GM19328 (cell line): ENCODE measurements at regions not wholly inside any gene's neighbourhood (a gene's known extent, or its start where the extent isn't known, plus 50 kb on each side); places are given as distances from the start of the nearest gene placed in this dataset.
"Not testable (repeated sequence)": the region's sequence is repeated elsewhere in the genome, so short reads cannot be mapped to it uniquely, and the experiment has no call there.

Experiments
- ATAC-seq: cut with Tn5 transposase; IDR thresholded peaks from one replicate; pipeline ENCODE4 v1.9.1; 2021; ENCODE audit warnings: mild to moderate bottlenecking, moderate library complexity; ENCODE audit not compliant: unreplicated experiment

DNA sequence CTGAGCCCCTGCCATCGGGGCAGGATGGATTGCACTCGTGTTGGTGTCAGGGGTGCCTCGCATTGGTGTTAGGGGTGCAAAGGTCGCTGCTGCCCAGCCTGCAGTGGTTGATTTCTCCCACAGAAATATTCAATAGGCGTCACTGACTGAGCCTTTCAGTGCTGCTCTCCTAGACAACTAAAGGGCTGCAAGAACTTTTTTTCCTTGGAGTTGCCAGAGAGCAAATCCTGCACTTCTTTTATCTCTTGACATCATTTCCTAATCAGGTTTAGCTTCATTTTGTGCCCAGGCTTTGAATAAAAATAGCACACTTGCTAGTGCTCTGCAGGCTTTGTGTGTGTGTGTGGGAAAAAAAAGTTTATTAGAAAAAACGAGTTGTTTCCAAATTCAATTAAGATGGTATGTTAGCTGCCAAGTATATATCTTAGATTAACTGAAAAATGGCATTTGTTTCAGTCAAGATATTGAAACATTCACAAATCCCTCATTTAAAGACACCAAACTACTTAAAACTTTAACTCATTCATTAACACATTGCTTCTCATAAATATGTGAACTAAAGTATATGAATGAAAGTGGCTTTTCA lies 125.6 kb downstream of the SOCS6 start:
- ATAC-seq, result no peak

DNA sequence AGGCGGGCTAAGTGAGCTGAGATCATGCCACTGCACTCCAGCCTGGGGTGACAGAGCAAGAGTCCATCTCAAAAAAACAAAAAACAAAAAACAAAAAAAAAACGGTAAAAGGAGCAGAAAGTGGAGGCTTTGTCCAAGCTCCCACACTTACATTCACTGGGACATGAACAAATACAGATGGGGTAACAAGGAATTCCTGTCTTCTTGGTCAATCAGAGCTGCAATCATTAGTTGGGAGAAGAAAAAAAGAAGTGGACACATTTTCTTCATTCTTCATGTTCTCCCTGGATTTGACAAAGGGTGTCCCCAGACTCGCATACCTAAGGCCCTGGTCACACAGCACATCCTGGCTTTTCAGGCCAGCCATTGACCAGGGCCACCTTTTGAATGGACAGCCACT lies 124.6 kb downstream of the SOCS6 start:
- ATAC-seq, result no peak

DNA sequence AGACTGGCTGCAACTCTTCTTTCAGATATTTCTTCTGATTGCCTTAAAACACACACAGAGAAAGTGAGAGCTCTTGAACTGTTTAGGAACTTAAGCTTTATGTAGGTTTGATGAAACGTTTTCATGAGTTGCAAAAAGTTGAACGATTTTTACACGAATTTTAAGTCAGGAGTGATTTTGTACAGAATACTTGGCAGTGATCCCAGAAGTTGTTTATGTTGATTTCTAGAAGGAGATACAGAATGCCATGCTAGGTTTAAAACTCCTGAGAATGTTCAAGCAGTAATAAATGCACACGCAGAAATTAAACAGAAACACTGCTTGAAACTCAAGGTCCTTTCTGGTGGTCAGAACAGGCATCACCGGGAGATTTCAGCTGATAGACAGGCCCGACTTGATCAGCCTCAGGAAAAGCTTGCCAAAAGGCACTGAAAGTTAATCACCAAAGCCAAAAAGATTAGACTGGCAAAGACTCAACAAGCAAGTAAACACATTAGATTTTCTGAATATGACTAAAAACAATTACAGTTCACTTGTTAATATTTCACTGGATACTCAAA lies 123.1 kb downstream of the SOCS6 start:
- no peak for ATAC-seq

DNA sequence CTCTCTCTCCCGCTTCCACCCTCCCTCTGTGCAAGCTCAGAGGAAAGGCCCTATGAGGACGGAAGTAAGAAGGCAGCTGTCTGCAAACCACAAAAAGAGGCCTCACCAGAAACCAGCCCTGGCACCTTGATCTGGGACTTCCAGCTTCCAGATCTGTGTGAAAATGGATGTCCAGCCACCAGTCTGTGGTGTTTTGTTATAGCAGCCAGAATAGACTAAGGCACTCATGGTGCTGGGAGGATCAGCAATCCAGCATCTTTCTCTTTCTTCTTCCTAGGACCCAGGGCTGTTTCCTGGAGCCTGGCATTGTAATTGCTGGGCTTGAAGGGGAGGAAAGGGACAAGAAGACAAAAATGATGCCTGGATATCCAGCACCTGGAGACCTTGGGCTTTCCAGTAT lies 122.5 kb downstream of the SOCS6 start:
- ATAC-seq, result no peak

DNA sequence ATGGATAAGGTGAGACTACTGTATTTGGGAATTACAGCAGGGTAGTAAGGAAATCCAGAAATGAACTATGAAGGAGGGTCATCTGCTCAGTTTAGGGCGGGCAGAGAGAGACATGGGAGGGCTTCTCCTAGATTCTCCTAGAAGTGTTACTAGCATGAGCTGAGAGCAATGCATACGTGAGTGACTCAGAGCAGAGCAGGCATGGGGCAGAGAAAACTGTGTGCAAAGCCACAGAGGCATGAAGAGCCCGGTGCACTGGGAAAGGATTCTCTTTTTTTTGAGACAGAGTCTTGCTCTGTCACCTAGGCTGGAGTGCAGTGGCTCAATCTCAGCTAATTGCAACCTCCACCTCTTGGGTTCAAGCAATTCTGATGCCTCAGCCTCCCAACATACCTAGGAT lies 116.2 kb downstream of the SOCS6 start:
- ATAC-seq, result no peak

DNA sequence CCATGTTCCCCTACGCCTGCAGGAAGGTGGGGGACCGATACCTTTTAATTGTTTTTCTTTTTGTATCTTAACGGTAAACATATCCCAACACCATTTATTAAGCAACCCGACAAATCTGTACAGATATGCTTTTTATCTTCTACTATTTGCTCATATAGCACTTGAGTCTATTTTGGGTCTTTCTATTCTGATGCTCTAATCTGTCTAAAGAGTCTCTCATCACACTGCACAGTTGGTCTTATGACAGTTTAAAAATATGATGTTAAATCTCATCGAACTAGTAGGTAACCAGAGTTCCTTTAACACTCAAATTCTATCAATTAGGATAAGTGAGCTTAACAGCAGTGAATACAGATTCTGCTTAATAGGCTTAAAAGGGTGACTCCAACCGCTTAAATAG lies 111.6 kb downstream of the SOCS6 start:
- no peak for ATAC-seq

DNA sequence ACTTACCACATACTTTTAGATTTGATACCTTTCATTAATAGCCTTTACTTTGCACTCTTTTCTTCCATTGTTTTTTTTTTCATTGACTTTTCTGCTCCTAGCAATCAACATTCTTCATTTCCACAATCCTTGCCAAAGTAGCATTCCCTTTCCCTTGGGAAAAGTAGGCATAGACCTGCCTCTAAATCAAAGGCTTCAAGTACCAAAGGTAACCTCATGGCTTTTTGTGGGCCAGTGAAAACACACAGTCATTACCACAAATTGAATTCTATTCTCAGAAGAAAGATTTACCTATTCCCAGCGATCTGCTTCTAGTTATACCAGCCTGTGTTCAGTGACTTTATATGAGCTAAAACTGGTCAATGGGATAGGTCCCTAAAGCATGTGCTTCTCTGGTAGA lies 109.2 kb downstream of the SOCS6 start:
- no peak for ATAC-seq

DNA sequence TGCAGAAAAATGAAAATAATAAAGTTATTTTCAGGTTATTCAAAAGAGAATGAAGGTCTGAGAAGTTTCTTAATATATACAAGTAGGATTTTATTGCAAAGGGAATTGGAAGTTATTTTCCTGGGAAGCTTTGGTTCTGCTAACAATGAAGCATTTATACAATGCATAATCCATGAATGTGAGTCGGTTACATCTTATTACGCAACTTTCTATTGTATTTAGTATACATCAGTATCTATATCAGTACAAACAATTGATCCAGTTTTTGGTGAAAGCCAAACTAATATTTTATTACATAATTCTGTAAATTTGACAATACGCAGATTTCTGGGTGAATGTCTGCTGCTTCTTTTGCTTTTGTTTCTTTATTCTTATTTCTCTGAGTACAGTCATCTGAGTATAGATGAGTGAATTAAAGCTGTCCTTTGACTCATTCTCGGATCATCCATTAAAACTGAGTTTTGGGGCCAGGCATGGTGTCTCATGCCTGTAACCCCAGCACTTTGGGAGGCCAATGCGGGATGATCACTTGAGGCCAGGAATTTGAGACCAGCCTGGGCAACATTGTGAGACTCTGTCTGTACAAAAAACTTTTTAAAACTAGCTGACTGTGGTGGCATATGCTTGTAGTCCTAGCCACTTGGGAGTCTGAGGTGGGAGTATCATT lies 108.5 kb downstream of the SOCS6 start:
- no peak for ATAC-seq

DNA sequence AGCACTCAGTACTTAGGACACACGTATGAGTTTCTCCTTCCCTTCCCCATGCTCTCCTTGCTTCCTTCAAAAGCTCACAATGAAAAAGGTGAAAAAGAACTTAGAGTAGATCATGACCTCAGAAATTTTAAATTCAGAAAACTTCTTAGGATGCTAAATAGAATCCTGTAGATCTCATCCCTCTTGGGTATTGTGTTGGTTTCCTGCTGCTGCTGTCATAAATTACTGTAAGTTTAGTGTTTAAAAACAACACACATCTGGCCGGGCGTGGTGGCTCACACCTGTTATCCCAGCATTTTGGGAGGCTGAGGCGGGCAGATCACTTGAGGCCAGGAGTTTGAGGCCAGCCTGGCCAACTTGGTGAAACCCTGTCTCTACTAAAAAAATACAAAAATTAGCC lies 106.9 kb downstream of the SOCS6 start:
- ATAC-seq, result not testable (repeated sequence)

DNA sequence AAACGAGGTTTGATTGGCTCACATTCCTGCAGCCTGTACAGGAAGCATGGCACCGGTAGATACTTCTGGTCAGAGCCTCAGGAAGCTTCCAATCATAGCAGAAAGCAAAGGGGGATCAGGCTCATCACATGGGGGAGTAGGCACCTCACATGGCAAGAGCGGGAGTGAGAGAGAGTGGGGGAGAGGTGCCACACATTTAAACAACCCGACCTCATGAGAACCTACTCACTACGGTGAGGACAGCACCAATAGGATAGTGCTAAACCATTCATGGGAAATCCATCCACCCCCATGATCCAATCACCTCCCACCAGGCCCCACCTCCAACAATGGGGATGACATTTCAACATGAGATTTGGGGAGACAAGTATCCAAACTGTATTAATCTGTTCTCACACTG lies 105.8 kb downstream of the SOCS6 start:
- ATAC-seq, result no peak

DNA sequence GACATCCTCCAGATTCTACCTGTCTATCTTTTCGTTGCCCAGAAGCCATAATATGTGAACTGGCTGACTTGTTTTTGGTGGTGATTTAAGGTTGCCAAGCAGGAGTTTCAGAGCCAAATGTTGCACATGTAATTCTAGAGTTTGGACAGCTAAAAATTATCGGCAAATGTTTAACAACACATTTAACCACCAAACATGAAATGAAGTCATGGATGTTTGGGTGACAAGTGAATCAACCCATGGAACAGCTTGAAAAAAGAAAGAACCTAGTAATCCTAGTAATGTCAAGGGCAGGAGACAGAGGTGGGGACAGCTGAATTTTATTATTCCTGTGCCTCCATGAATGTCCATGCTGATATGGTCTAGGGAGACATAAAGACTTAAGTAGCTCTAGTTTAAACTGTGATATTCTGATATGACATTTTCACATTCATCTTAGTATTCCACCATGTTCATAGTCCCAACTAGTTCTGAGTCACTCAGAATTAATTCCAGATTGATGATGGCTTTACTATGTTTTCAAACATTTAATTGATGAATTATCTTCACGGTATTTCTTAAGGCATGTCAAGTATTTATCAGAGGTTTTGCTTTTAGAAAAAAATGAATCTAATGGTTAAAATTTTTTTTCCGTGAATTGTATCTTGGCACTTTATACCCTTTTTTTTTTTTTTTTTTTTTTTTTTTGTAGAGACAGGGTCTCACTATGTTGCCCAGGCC lies 101.7 kb downstream of the SOCS6 start:
- no peak for ATAC-seq

DNA sequence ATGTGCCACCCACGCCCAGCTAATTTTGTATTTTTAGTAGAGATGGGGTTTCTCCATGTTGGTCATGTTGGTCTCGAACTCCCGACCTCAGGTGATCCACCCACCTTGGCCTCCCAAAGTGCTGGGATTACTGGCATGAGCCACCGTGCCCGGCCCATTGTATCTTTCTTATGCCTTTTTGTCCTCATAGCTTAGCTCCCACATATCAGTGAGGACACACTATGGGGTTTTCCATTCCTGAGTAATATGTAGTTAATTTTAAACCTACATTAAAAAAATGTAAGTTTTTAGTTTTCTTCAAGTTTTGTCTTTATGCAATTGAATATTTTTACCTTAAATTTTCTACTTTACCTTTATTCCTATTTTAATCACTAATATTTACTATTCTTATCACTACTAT lies 100.2 kb downstream of the SOCS6 start:
- ATAC-seq, result not testable (repeated sequence)

DNA sequence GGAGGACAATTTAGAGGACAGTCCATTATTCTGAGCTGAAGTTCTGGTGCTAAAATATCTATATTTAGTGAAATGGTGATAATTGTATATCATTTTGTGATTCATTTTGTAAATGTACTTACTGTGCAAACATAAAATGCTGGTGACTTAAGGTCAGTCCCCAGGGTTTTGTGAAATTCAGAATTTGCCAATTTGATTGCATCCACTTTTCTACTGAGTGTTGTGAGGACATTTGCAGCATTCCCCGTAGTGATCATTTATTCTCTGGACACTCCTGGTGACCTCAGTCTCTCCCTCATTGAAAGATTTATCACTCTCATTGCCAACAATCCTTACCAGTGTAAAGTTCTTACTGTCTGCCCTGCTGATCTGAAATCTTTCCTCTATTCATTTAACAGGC lies 98.2 kb downstream of the SOCS6 start:
- ATAC-seq, result no peak

DNA sequence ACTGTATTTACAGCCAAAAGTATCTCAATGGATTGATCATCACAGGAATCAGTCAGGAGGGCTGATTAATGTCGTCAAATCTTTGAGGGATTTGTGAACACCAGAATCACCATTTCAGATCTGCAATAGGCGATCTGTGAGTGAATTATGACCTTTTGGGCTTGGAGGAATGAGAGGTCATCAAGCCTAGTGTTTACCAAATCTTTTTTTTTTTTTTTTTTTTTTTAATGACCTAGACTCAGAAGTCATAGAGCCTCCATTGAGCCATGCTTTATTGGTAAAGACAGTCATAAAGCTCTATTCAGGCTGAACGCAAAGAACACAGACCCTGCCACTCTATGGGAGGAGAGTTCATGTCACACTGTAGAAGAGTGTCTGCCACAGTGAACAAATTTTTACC lies 97.7 kb downstream of the SOCS6 start:
- ATAC-seq, result no peak

DNA sequence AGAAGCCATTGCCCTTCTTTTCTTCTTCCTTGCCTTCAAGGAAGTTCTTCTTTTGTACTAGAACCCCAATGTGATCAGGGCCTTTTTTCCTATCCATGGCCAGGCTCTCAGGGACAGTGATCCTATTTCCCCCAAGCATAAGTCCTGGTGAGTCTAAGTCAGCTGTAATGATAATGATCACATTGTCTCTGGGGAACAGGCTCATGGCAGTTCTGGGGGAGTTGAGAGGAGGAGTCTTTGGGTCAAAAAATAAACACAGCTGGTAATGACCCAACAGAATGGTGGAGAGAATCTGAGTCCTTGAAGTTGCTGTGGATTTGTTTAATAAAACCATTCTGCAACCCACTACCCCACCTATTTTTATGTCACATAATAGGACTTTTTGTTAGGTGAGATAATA lies 96.6 kb downstream of the SOCS6 start:
- ATAC-seq, result no peak

DNA sequence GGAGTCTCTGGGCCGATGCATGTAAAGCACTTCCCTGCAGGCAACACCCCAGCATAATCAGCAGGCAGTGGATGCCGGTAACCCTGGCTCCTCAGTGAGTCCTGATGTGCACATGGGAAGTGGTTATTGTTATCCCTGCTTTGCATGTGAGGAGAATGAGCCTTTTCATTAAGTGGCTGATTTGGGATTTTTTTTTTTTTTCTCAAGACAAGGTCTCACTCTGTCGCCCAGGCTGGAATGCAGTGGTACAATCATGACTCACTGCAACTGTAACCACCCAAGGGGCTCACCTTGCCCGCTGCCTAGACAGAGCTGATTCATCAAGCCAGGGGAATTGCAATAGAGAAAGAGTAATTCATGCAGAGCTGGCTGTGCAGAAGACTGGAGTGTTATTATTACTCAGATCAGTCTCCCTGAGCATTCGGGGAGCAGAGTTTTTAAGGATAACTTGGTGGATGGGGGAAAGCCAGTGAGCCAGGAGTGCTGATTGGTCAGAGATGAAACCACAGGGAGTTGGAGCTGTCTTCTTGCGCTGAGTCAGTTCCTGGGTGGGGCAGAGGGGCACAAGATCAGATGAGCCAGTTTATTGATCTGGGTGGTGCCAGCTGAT lies 95.4 kb downstream of the SOCS6 start:
- no peak for ATAC-seq

DNA sequence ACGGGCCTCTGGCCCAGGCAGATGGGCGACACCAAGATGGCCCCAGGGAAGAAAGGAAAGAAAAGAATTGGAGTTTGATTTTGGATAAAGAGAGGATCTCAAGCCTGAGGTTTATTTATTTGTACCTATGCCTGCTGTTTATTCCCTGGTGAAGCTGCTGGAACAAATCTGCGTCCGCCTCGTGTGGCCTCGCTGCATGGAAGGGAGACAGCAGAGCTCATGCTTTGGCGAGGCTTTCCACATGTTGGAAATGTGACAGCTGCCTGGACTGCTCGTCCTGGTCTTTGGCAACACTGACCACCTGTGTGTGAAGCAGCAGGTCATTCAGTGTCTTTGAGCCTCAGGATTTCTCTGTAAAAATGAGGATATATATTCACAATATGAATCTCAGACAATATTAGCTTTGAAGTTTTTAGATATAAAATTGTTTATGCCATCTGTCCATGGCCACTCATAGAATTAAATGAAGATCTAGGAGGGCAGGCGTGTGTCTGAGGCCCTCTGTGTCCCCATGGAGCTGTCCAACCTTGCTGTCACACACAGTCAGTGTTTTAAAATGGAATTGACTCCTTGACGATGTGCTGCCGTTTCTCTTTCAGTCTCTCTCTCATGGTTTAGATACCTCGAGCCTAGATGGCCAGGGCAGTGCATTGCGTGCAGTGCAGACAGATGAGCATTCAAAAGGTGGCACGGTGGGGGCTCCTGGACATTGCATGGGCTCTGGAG lies 94.3 kb downstream of the SOCS6 start:
- ATAC-seq, result no peak

DNA sequence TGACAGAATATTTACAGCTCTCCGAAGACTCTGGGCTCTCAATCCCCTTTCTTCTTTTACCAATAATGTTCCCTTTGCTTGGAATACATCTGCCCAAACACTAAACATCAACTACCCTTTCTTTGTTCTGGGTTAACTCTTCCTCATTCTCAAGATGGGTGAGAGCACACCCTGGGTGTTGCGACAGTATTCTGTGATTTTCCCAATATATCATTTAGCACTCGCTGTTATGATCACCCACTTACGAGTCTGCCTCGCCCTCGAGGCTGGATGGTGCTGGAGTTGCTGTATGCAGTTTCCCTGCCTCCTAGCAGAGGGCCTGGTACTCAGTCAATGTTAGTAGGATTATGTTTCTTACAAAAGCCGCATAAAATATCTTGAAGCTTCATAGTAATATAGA lies 93.2 kb downstream of the SOCS6 start:
- ATAC-seq, result no peak

DNA sequence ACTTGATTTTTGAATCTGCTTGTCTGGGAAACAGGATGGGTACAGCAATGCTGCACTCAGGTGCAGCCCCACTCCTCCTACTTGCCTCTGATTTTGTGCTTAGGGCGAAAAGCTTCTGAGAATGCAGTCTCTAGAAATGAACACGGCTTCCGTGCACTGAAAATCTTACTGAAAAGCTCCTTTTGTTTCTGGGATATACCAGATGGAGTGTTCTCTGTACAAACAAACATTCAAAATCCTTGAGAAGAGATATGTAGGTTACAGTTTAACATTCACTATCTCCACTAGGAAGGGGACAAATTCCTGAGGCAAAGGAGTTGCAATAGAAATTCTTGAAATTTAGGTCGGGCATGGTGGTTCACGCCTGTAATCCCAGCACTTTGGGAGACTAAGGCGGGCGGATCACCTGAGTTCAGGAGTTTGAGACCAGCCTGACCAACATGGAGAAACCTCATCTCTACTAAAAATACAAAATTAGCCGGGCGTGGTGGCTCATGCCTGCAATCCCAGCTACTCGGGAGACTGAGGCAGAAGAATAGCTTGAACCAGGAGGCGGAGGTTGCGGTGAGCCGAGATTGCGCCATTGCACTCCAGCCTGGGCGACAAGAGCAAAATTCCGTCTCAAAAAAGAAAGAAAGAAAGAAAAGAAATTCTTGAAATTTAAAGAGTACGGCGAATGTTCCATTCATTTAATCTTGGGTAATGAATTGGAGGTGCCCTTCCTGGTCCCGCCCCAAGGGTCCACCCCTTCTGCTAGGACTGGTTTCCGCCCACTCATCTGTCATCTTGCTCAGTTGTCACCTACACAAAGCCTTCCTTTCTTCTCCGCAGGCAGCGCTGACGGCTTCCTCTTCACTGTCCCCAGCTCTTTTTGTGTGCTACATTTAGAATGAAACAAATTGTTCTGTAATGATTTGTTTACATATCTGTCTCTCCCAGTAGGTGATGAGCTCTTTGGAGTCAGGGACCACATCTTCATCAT lies 92.4 kb downstream of the SOCS6 start:
- no peak for ATAC-seq
